CD4-positive, alpha-beta T cell (primary cell): ENCODE measurements at regions not wholly inside any gene's neighbourhood (a gene's known extent, or its start where the extent isn't known, plus 50 kb on each side); places are given as distances from the start of the nearest gene placed in this dataset.

ENCODE experiments used
- ATAC-seq: fragments of 200-7000 bp; cut with Tn5 transposase; one replicate; pipeline ENCODE4 v1.10.0; 2022; ENCODE audit warnings: mild to moderate bottlenecking; ENCODE audit not compliant: poor library complexity
- CTCF ChIA-PET: fragments of 350-600 bp; sonication (Branson Sonifier 250); formaldehyde crosslinking; loops from one replicate; lab custom pipeline; 2021; ENCODE audit warnings: antibody characterized with exemption, inconsistent platforms; lab: Charles Lee
- POLR2A ChIA-PET: fragments of 350-600 bp; sonication (Branson Sonifier 250); formaldehyde crosslinking; loops from one replicate; lab custom pipeline; 2021; ENCODE audit warnings: antibody characterized with exemption, inconsistent platforms; lab: Charles Lee
- DNase-seq, 14 experiments: peaks; one replicate each; pipeline ENCODE4 v3.0.0-alpha.2; 2013 to 2020; ENCODE audit warnings: mixed read lengths in 2 of 14
- H3K27ac ChIP-seq, 2 donors: one replicate each; pipeline versions ENCODE4 v1.5.1 to v1.7.0; 2013; ENCODE audit warnings: low read length in 2 of 2, low read depth in 1 of 2, mild to moderate bottlenecking in 1 of 2
- H3K27me3 ChIP-seq, 2 experiments: 1 replicate in 1 of 2; 2 replicates in 1 of 2; pipeline versions ENCODE4 v1.6.1 to v1.7.0; 2013; ENCODE audit warnings: low read length in 2 of 2, control low read depth in 1 of 2, mild to moderate bottlenecking in 1 of 2, moderate library complexity in 1 of 2; ENCODE audit not compliant: insufficient read depth in 2 of 2, control insufficient read depth in 1 of 2
- H3K36me3 ChIP-seq: one replicate; pipeline ENCODE4 v1.6.1; 2013; ENCODE audit warnings: low read length, control low read depth; ENCODE audit not compliant: insufficient read depth
- H3K4me1 ChIP-seq: one replicate; pipeline ENCODE4 v1.6.1; 2013; ENCODE audit warnings: low read length, control low read depth; ENCODE audit not compliant: insufficient read depth
- H3K4me3 ChIP-seq: one replicate; pipeline ENCODE4 v1.5.1; 2013; ENCODE audit warnings: mild to moderate bottlenecking, low read length, moderate library complexity
- H3K9me3 ChIP-seq, 2 experiments: 1 replicate in 1 of 2; 2 replicates in 1 of 2; pipeline versions ENCODE4 v1.6.1 to v1.7.0; 2013; ENCODE audit warnings: low read length in 2 of 2, mild to moderate bottlenecking in 2 of 2, control low read depth in 1 of 2, moderate library complexity in 1 of 2; ENCODE audit not compliant: control insufficient read depth in 1 of 2, insufficient read depth in 1 of 2
- H3K27ac Mint-ChIP-seq: one replicate; pipeline ENCODE4 v1.8.0; 2020; ENCODE audit warnings: mixed read lengths
- H3K27me3 Mint-ChIP-seq: one replicate; pipeline ENCODE4 v1.8.0; 2021; ENCODE audit warnings: mixed read lengths
- H3K36me3 Mint-ChIP-seq: one replicate; pipeline ENCODE4 v1.8.0; 2021; ENCODE audit warnings: low read depth, mixed read lengths
- H3K4me1 Mint-ChIP-seq: one replicate; pipeline ENCODE4 v1.8.0; 2021; ENCODE audit warnings: low read depth, mixed read lengths
- H3K4me3 Mint-ChIP-seq: one replicate; pipeline ENCODE4 v1.8.0; 2020; ENCODE audit warnings: mild to moderate bottlenecking, mixed read lengths
- H3K9me3 Mint-ChIP-seq: one replicate; pipeline ENCODE4 v1.8.0; 2020; ENCODE audit warnings: mixed read lengths
- intact Hi-C, 2 experiments: fragments of 100-400 bp; cut with DNase I in 1 of 2; cut with micrococcal nuclease in 1 of 2; formaldehyde crosslinking; loops; one replicate each; pipeline versions ENCODE4 v1.15.1 to v1.9.0; 2023 to 2025; cut with DNase I, micrococcal nuclease
- TF ChIP-seq, protein P1 (sequence below): fragments of 200-600 bp; IDR thresholded peaks from one replicate; pipeline ENCODE4 v1.8.0; 2022; ENCODE audit warnings: antibody characterized with exemption, mild to moderate bottlenecking

DNA sequence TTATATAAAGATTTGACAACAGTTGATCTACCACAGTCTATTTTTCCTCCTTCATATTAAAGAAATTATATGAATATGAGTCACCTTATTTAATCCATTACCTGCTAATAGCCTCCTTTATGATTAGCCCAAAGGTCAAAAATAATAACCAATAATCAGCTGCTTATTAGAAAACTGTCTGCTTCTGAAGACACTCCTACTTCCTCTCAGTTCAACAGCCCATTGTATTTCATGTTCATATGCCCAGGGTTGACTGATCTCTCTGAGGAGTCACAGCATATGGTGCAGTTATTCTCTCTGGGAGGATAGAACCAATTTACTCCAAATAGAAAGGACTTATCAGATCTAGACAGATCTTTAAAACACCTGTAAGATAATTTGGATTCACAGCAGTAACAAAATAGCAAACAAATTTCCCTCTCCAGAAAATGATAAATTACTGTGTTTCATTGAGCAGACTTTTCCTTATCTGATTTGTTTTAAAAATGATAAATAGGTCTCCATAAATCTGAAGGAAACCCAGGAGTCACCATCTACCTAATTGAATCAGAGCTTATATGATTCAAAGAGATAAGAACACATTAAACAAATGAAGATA, 180.4 kb upstream of the ITGA1 start:
- intact Hi-C loops = no loop called here
- Mint-ChIP-seq H3K4me3 (no peak overlapping the region), H3K4me1 (no peaks in the 10 kb centered on the region), H3K27me3 (no peaks in the 10 kb centered on the region), H3K36me3 (no peaks in the 10 kb centered on the region), H3K9me3 (peaks cover 3% of the 10 kb centered on the region), H3K27ac (no peak overlapping the region)
- H3K9me3 ChIP-seq = no peaks in the 10 kb centered on the region
- CTCF ChIA-PET = no interaction called here
- H3K27ac ChIP-seq = no peak overlapping the region
- TF ChIP-seq, protein P1, sequence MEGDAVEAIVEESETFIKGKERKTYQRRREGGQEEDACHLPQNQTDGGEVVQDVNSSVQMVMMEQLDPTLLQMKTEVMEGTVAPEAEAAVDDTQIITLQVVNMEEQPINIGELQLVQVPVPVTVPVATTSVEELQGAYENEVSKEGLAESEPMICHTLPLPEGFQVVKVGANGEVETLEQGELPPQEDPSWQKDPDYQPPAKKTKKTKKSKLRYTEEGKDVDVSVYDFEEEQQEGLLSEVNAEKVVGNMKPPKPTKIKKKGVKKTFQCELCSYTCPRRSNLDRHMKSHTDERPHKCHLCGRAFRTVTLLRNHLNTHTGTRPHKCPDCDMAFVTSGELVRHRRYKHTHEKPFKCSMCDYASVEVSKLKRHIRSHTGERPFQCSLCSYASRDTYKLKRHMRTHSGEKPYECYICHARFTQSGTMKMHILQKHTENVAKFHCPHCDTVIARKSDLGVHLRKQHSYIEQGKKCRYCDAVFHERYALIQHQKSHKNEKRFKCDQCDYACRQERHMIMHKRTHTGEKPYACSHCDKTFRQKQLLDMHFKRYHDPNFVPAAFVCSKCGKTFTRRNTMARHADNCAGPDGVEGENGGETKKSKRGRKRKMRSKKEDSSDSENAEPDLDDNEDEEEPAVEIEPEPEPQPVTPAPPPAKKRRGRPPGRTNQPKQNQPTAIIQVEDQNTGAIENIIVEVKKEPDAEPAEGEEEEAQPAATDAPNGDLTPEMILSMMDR = no peak
- no peaks in the 10 kb centered on the region for H3K4me1 ChIP-seq
- H3K4me3 ChIP-seq = no peak overlapping the region
- H3K27me3 ChIP-seq = no peaks in the 10 kb centered on the region
- no peaks in the 10 kb centered on the region for H3K36me3 ChIP-seq
- POLR2A ChIA-PET = no interaction called here
- DNase-seq (no peak), ATAC-seq (no peak)

DNA sequence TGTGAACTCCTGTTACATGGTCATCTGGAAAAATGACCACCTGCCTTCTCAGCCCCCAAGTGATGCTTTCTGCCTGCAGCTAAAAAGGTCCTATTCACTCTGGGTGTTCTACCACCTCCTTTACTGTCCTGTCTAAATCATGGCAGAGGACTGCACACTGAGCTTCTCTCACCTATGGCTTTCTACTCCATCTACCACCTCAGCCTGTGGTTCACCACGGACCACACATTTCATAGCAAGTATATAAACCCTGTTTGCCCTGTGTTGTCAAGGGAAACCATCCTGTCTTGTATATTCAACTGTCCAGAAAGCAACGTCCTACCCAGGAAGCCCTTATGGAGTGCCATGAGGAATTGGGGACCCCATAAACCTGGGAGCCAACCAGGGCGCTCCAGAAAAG, 167.4 kb upstream of the ITGA1 start:
- CTCF ChIA-PET = no interaction called here
- intact Hi-C loops = no loop called here

DNA sequence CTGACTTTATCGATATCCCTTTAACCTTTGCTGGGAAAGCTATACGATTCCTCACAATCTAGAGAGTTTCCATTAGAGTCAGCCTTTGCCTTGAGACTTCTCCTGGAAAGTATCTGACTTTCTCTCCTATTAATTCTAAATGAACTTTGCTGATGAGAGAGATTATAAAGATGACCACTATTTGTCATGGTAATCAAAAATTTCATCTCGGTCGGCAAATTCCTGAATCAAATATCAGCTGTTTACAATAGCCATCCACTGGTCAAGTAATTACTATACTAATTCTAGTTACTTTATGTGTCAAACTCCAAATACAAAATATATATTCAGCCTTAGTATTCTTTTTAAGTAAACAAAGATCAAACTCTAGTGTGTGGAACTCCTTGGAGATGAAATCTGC, 164.4 kb upstream of the ITGA1 start:
- H3K36me3 ChIP-seq = no peaks in the 10 kb centered on the region
- H3K4me3 ChIP-seq = no peak overlapping the region
- TF ChIP-seq, protein P1 = no peak
- no peaks in the 10 kb centered on the region for H3K9me3 Mint-ChIP-seq
- H3K4me1 ChIP-seq = no peaks in the 10 kb centered on the region
- no peaks in the 10 kb centered on the region for H3K4me1 Mint-ChIP-seq
- no peaks in the 10 kb centered on the region for H3K27me3 ChIP-seq
- H3K36me3 Mint-ChIP-seq = no peaks in the 10 kb centered on the region
- DNase-seq (no peak), ATAC-seq (no peak)
- H3K9me3 ChIP-seq = no peaks in the 10 kb centered on the region
- intact Hi-C loops = no loop called here
- no peak overlapping the region for H3K27ac Mint-ChIP-seq
- no peak overlapping the region for H3K4me3 Mint-ChIP-seq
- POLR2A ChIA-PET = no interaction called here
- H3K27ac ChIP-seq = no peak overlapping the region
- CTCF ChIA-PET = no interaction called here
- H3K27me3 Mint-ChIP-seq = no peaks in the 10 kb centered on the region

More for the DNA sequence above, 167.4 kb upstream of the ITGA1 start:
- Histone ChIP-seq H3K27me3 (no peaks in the 10 kb centered on the region), H3K36me3 (no peaks in the 10 kb centered on the region), H3K27ac (no peak overlapping the region), H3K4me1 (no peaks in the 10 kb centered on the region), H3K9me3 (no peaks in the 10 kb centered on the region), H3K4me3 (no peak overlapping the region)
- H3K4me3 Mint-ChIP-seq = no peak overlapping the region
- H3K27ac Mint-ChIP-seq = no peak overlapping the region
- peaks cover 3% of the 10 kb centered on the region for H3K9me3 Mint-ChIP-seq
- TF ChIP-seq, protein P1 = no peak
- ATAC-seq (no peak), DNase-seq (no peak)
- H3K36me3 Mint-ChIP-seq = no peaks in the 10 kb centered on the region
- H3K27me3 Mint-ChIP-seq = no peaks in the 10 kb centered on the region
- H3K4me1 Mint-ChIP-seq = no peaks in the 10 kb centered on the region
- POLR2A ChIA-PET = no interaction called here
